WTC11 (cell line): ENCODE measurements at regions not wholly inside any gene's neighbourhood (a gene's known extent, or its start where the extent isn't known, plus 50 kb on each side); places are given as distances from the start of the nearest gene placed in this dataset.

Experiments used
- ATAC-seq: fragments of 200-7000 bp; cut with Tn5 transposase; 2 replicates; pipeline ENCODE4 v1.10.0; 2021; ENCODE audit warnings: mild to moderate bottlenecking, moderate library complexity
- CTCF ChIA-PET: fragments of 300-600 bp; sonication (Branson Sonifier 250); formaldehyde crosslinking; loops from one replicate; lab custom pipeline; 2021; ENCODE audit warnings: antibody characterized with exemption; lab: Charles Lee
- POLR2A ChIA-PET: fragments of 350-600 bp; sonication (Branson Sonifier 250); formaldehyde crosslinking; loops from one replicate; lab custom pipeline; 2021; ENCODE audit warnings: antibody characterized with exemption; lab: Charles Lee
- DNase-seq: peaks from one replicate; pipeline ENCODE4 v3.0.0; 2021; ENCODE audit warnings: low spot score
- H3K27ac Mint-ChIP-seq: 2 replicates; pipeline ENCODE4 v1.8.0; 2021; ENCODE audit warnings: mixed read lengths
- H3K27me3 Mint-ChIP-seq: 2 replicates; pipeline ENCODE4 v1.8.0; 2021; ENCODE audit warnings: low read depth, mild to moderate bottlenecking, moderate library complexity, mixed read lengths
- H3K36me3 Mint-ChIP-seq: 2 replicates; pipeline ENCODE4 v1.8.0; 2021; ENCODE audit warnings: mixed read lengths
- H3K4me1 Mint-ChIP-seq: 2 replicates; pipeline ENCODE4 v1.8.0; 2022; ENCODE audit warnings: mixed read lengths
- H3K4me3 Mint-ChIP-seq: 2 replicates; pipeline ENCODE4 v1.8.0; 2021; ENCODE audit warnings: mild to moderate bottlenecking, moderate library complexity, mixed read lengths
- H3K9me3 Mint-ChIP-seq: 2 replicates; pipeline ENCODE4 v1.8.0; 2021; ENCODE audit warnings: mixed read lengths
- EMX1 ChIP-seq: fragments of 250-450 bp; sonication (Bioruptor Pico); IDR thresholded peaks from 2 replicates; pipeline ENCODE4 v1.8.0; 2021; ENCODE audit warnings: mild to moderate bottlenecking
- GRHL2 ChIP-seq: fragments of 250-450 bp; sonication (Bioruptor Pico); IDR thresholded peaks from 2 replicates; pipeline ENCODE4 v1.8.0; 2022; ENCODE audit warnings: mild to moderate bottlenecking, moderate library complexity; ENCODE audit not compliant: insufficient replicate concordance, severe bottlenecking
- HMGA2 ChIP-seq: fragments of 250-450 bp; sonication (Bioruptor Pico); IDR thresholded peaks from 2 replicates; pipeline ENCODE4 v1.4.0; 2021; ENCODE audit warnings: mild to moderate bottlenecking, moderate library complexity
- JAZF1 ChIP-seq: fragments of 250-450 bp; sonication (Bioruptor Pico); IDR thresholded peaks from 2 replicates; pipeline ENCODE4 v1.9.0; 2021; ENCODE audit warnings: moderate library complexity, mild to moderate bottlenecking, inconsistent platforms
- MYBL2 ChIP-seq: sonication (generic); formaldehyde crosslinking; IDR thresholded peaks from 2 replicates; pipeline ENCODE4 v1.8.1; 2023; ENCODE audit warnings: mild to moderate bottlenecking, moderate library complexity, missing genetic modification reagents
- NFE2L1 ChIP-seq: sonication (generic); formaldehyde crosslinking; IDR thresholded peaks from 2 replicates; pipeline ENCODE4 v1.8.1; 2023; ENCODE audit warnings: missing genetic modification reagents
- NFYB ChIP-seq: sonication (generic); formaldehyde crosslinking; conservative IDR thresholded peaks from 2 replicates; pipeline ENCODE4 v1.8.0; 2022; ENCODE audit warnings: low read depth, missing genetic modification reagents
- OVOL2 ChIP-seq: fragments of 250-450 bp; sonication (Bioruptor Pico); IDR thresholded peaks from 2 replicates; pipeline ENCODE4 v1.9.0; 2021; ENCODE audit warnings: mild to moderate bottlenecking, borderline replicate concordance
- TP53 ChIP-seq: sonication (generic); formaldehyde crosslinking; IDR thresholded peaks from 2 replicates; pipeline ENCODE4 v1.8.1; 2023; ENCODE audit warnings: mild to moderate bottlenecking, missing genetic modification reagents
- ZBTB21 ChIP-seq: sonication (generic); formaldehyde crosslinking; IDR thresholded peaks from 2 replicates; pipeline ENCODE4 v1.8.1; 2023; ENCODE audit warnings: mild to moderate bottlenecking, missing genetic modification reagents, borderline replicate concordance
- ZNF317 ChIP-seq: sonication (generic); formaldehyde crosslinking; IDR thresholded peaks from 2 replicates; pipeline ENCODE4 v1.8.1; 2023; ENCODE audit warnings: low read depth, mild to moderate bottlenecking, moderate library complexity, missing genetic modification reagents, borderline replicate concordance
- ZNF416 ChIP-seq: fragments of 250-450 bp; sonication (Bioruptor Pico); IDR thresholded peaks from 2 replicates; pipeline ENCODE4 v1.9.0; 2021; ENCODE audit warnings: mild to moderate bottlenecking, inconsistent platforms
- TF ChIP-seq, protein P1 (sequence below): sonication (generic); formaldehyde crosslinking; IDR thresholded peaks from 2 replicates; pipeline ENCODE4 v1.8.1; 2023; ENCODE audit warnings: mild to moderate bottlenecking, missing genetic modification reagents
- TF ChIP-seq, protein P2 (sequence below): fragments of 250-450 bp; sonication (Bioruptor Pico); IDR thresholded peaks from 2 replicates; pipeline ENCODE4 v1.9.0; 2021; ENCODE audit warnings: moderate library complexity, mild to moderate bottlenecking, inconsistent platforms, borderline replicate concordance
- TF ChIP-seq, protein P3 (sequence below): sonication (generic); formaldehyde crosslinking; IDR thresholded peaks from 2 replicates; pipeline ENCODE4 v1.8.0; 2022; ENCODE audit warnings: mild to moderate bottlenecking, missing genetic modification reagents
- TF ChIP-seq, protein P4 (sequence below): sonication (generic); formaldehyde crosslinking; IDR thresholded peaks from 2 replicates; pipeline ENCODE4 v1.8.0; 2023; ENCODE audit warnings: mild to moderate bottlenecking, missing genetic modification reagents
- TF ChIP-seq, protein P5 (sequence below): sonication (generic); formaldehyde crosslinking; IDR thresholded peaks from 2 replicates; pipeline ENCODE4 v1.8.1; 2022; ENCODE audit warnings: mild to moderate bottlenecking, moderate library complexity, missing genetic modification reagents
- TF ChIP-seq, protein P6 (sequence below): sonication (generic); formaldehyde crosslinking; IDR thresholded peaks from 2 replicates; pipeline ENCODE4 v1.8.1; 2022; ENCODE audit warnings: mild to moderate bottlenecking, missing genetic modification reagents, moderate library complexity, borderline replicate concordance
- TF ChIP-seq, protein P7 (sequence below): sonication (generic); formaldehyde crosslinking; IDR thresholded peaks from 2 replicates; pipeline ENCODE4 v1.8.0; 2022; ENCODE audit warnings: mild to moderate bottlenecking, missing genetic modification reagents
- TF ChIP-seq, protein P8 (sequence below): sonication (generic); formaldehyde crosslinking; conservative IDR thresholded peaks from 2 replicates; pipeline ENCODE4 v1.8.1; 2023; ENCODE audit warnings: mild to moderate bottlenecking, low read depth, missing genetic modification reagents, moderate library complexity
- TF ChIP-seq, protein P9 (sequence below): fragments of 250-450 bp; sonication (Bioruptor Pico); IDR thresholded peaks from 2 replicates; pipeline ENCODE4 v1.9.0; 2021; ENCODE audit warnings: mild to moderate bottlenecking

DNA sequence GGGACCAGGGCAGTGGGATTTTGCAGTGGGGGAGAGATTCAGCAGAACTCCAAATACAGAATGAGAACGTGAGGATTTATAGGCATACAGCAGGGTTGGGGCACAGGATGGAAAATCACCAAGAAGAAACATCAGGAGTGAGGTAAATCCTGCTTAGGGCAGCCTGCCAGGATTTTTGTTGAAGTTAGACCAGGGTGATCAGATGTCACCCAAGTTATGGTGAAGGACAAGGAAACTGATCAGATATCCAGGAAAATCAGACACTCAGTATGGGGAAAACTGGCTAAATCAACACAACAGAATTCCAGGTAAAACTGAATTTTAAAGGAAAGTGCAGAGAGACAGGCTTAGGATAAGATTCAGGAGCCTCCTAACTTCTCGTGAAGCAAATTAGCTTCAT, 682.4 kb downstream of the TMEM121 start:
- Mint-ChIP-seq H3K36me3 (peaks cover 88% of the 10 kb centered on the region), H3K9me3 (peaks cover 90% of the 10 kb centered on the region), H3K4me1 (no peaks in the 10 kb centered on the region), H3K27ac (no peak overlapping the region), H3K27me3 (peaks cover 19% of the 10 kb centered on the region), H3K4me3 (no peak overlapping the region)
- POLR2A ChIA-PET = no interaction called here
- CTCF ChIA-PET = no interaction called here
- DNase-seq (no peak), ATAC-seq (no peak)
- TF ChIP-seq OVOL2 (CRISPR knock-in tag) = no peak
- no peak for TF ChIP-seq ZBTB21 (CRISPR knock-in tag)
- TF ChIP-seq, protein P1, sequence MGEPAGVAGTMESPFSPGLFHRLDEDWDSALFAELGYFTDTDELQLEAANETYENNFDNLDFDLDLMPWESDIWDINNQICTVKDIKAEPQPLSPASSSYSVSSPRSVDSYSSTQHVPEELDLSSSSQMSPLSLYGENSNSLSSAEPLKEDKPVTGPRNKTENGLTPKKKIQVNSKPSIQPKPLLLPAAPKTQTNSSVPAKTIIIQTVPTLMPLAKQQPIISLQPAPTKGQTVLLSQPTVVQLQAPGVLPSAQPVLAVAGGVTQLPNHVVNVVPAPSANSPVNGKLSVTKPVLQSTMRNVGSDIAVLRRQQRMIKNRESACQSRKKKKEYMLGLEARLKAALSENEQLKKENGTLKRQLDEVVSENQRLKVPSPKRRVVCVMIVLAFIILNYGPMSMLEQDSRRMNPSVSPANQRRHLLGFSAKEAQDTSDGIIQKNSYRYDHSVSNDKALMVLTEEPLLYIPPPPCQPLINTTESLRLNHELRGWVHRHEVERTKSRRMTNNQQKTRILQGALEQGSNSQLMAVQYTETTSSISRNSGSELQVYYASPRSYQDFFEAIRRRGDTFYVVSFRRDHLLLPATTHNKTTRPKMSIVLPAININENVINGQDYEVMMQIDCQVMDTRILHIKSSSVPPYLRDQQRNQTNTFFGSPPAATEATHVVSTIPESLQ (CRISPR knock-in tag) = no peak
- TF ChIP-seq, protein P2, sequence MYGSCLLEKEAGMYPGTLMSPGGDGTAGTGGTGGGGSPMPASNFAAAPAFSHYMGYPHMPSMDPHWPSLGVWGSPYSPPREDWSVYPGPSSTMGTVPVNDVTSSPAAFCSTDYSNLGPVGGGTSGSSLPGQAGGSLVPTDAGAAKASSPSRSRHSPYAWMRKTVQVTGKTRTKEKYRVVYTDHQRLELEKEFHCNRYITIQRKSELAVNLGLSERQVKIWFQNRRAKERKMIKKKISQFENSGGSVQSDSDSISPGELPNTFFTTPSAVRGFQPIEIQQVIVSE = no peak
- no peak for TF ChIP-seq EMX1 (CRISPR knock-in tag)
- TF ChIP-seq, protein P3, sequence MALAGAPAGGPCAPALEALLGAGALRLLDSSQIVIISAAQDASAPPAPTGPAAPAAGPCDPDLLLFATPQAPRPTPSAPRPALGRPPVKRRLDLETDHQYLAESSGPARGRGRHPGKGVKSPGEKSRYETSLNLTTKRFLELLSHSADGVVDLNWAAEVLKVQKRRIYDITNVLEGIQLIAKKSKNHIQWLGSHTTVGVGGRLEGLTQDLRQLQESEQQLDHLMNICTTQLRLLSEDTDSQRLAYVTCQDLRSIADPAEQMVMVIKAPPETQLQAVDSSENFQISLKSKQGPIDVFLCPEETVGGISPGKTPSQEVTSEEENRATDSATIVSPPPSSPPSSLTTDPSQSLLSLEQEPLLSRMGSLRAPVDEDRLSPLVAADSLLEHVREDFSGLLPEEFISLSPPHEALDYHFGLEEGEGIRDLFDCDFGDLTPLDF = no peak
- TF ChIP-seq, protein P4, sequence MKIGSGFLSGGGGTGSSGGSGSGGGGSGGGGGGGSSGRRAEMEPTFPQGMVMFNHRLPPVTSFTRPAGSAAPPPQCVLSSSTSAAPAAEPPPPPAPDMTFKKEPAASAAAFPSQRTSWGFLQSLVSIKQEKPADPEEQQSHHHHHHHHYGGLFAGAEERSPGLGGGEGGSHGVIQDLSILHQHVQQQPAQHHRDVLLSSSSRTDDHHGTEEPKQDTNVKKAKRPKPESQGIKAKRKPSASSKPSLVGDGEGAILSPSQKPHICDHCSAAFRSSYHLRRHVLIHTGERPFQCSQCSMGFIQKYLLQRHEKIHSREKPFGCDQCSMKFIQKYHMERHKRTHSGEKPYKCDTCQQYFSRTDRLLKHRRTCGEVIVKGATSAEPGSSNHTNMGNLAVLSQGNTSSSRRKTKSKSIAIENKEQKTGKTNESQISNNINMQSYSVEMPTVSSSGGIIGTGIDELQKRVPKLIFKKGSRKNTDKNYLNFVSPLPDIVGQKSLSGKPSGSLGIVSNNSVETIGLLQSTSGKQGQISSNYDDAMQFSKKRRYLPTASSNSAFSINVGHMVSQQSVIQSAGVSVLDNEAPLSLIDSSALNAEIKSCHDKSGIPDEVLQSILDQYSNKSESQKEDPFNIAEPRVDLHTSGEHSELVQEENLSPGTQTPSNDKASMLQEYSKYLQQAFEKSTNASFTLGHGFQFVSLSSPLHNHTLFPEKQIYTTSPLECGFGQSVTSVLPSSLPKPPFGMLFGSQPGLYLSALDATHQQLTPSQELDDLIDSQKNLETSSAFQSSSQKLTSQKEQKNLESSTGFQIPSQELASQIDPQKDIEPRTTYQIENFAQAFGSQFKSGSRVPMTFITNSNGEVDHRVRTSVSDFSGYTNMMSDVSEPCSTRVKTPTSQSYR (CRISPR knock-in tag) = no peak
- TF ChIP-seq, protein P5, sequence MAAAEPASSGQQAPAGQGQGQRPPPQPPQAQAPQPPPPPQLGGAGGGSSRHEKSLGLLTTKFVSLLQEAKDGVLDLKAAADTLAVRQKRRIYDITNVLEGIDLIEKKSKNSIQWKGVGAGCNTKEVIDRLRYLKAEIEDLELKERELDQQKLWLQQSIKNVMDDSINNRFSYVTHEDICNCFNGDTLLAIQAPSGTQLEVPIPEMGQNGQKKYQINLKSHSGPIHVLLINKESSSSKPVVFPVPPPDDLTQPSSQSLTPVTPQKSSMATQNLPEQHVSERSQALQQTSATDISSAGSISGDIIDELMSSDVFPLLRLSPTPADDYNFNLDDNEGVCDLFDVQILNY (CRISPR knock-in tag) = no peak
- TF ChIP-seq JAZF1 = no peak
- TF ChIP-seq, protein P6, sequence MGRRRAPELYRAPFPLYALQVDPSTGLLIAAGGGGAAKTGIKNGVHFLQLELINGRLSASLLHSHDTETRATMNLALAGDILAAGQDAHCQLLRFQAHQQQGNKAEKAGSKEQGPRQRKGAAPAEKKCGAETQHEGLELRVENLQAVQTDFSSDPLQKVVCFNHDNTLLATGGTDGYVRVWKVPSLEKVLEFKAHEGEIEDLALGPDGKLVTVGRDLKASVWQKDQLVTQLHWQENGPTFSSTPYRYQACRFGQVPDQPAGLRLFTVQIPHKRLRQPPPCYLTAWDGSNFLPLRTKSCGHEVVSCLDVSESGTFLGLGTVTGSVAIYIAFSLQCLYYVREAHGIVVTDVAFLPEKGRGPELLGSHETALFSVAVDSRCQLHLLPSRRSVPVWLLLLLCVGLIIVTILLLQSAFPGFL (CRISPR knock-in tag) = no peak

DNA sequence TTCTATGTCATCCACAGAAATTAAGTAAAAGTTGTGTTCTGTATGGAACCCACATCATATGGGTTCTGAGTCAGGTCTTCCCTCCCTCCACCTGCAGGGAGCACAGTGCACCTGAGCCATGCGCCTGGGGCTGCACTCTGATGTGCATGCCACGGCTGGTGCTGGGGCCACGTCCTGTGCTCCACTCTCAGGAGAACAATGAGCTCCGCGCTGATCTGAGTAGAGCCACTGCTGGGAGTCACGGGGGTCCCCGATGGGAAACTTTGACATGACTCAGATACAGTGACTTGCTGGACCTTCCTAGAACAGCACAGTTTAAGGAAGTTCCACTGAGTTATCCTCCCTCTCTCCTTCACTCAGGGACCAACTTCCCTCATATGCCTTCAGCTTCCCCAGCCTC, 683.4 kb downstream of the TMEM121 start:
- Mint-ChIP-seq H3K27me3 (peaks cover 18% of the 10 kb centered on the region), H3K4me3 (no peak overlapping the region), H3K4me1 (no peaks in the 10 kb centered on the region), H3K27ac (no peak overlapping the region), H3K9me3 (peaks cover 92% of the 10 kb centered on the region), H3K36me3 (peaks cover 90% of the 10 kb centered on the region)
- ChIA-PET POLR2A (no interaction called here), CTCF (no interaction called here)
- no peak for DNase-seq
- no peak for ATAC-seq
- TF ChIP-seq ZNF416 (CRISPR knock-in tag) (no peak), MYBL2 (no peak), NFE2L1 (CRISPR knock-in tag) (no peak), ZNF317 (CRISPR knock-in tag) (no peak), NFYB (CRISPR knock-in tag) (no peak), TP53 (CRISPR knock-in tag) (no peak), HMGA2 (no peak), ZBTB21 (CRISPR knock-in tag) (no peak), GRHL2 (CRISPR knock-in tag) (no peak)
- TF ChIP-seq, protein P7, sequence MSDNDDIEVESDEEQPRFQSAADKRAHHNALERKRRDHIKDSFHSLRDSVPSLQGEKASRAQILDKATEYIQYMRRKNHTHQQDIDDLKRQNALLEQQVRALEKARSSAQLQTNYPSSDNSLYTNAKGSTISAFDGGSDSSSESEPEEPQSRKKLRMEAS (CRISPR knock-in tag) = no peak
- TF ChIP-seq, protein P8, sequence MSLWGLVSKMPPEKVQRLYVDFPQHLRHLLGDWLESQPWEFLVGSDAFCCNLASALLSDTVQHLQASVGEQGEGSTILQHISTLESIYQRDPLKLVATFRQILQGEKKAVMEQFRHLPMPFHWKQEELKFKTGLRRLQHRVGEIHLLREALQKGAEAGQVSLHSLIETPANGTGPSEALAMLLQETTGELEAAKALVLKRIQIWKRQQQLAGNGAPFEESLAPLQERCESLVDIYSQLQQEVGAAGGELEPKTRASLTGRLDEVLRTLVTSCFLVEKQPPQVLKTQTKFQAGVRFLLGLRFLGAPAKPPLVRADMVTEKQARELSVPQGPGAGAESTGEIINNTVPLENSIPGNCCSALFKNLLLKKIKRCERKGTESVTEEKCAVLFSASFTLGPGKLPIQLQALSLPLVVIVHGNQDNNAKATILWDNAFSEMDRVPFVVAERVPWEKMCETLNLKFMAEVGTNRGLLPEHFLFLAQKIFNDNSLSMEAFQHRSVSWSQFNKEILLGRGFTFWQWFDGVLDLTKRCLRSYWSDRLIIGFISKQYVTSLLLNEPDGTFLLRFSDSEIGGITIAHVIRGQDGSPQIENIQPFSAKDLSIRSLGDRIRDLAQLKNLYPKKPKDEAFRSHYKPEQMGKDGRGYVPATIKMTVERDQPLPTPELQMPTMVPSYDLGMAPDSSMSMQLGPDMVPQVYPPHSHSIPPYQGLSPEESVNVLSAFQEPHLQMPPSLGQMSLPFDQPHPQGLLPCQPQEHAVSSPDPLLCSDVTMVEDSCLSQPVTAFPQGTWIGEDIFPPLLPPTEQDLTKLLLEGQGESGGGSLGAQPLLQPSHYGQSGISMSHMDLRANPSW (CRISPR knock-in tag) = no peak
- TF ChIP-seq, protein P9, sequence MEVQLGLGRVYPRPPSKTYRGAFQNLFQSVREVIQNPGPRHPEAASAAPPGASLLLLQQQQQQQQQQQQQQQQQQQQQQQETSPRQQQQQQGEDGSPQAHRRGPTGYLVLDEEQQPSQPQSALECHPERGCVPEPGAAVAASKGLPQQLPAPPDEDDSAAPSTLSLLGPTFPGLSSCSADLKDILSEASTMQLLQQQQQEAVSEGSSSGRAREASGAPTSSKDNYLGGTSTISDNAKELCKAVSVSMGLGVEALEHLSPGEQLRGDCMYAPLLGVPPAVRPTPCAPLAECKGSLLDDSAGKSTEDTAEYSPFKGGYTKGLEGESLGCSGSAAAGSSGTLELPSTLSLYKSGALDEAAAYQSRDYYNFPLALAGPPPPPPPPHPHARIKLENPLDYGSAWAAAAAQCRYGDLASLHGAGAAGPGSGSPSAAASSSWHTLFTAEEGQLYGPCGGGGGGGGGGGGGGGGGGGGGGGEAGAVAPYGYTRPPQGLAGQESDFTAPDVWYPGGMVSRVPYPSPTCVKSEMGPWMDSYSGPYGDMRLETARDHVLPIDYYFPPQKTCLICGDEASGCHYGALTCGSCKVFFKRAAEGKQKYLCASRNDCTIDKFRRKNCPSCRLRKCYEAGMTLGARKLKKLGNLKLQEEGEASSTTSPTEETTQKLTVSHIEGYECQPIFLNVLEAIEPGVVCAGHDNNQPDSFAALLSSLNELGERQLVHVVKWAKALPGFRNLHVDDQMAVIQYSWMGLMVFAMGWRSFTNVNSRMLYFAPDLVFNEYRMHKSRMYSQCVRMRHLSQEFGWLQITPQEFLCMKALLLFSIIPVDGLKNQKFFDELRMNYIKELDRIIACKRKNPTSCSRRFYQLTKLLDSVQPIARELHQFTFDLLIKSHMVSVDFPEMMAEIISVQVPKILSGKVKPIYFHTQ = no peak
